ENCODE measurements at regions not wholly inside any gene's neighbourhood (a gene's known extent, or its start where the extent isn't known, plus 50 kb on each side); places are given as distances from the start of the nearest gene placed in this dataset.

- TF ChIP-seq CTCF (IDR thresholded peaks at IDR 0.05), result no peak
- TF ChIP-seq ZFX (IDR thresholded peaks at IDR 0.05; ENCODE audit: borderline replicate concordance), result no peak
These were observed 53.4 kb upstream of the SLC35B4 start for GRCh38 chr7:134370135-134370534.

All from 22Rv1 (cell line).